HPDE6-E6E7 (cell line): ENCODE measurements at regions not wholly inside any gene's neighbourhood (a gene's known extent, or its start where the extent isn't known, plus 50 kb on each side); places are given as distances from the start of the nearest gene placed in this dataset.

Experiments
- DNase-seq: peaks from one replicate; pipeline ENCODE4 v3.0.0; 2011; ENCODE audit warnings: missing footprints; ENCODE audit errors: extremely low spot score

GRCh38 chr19:28884786-28885476, 328.0 kb downstream of the UQCRFS1 start:
- no peak for DNase-seq

DNA sequence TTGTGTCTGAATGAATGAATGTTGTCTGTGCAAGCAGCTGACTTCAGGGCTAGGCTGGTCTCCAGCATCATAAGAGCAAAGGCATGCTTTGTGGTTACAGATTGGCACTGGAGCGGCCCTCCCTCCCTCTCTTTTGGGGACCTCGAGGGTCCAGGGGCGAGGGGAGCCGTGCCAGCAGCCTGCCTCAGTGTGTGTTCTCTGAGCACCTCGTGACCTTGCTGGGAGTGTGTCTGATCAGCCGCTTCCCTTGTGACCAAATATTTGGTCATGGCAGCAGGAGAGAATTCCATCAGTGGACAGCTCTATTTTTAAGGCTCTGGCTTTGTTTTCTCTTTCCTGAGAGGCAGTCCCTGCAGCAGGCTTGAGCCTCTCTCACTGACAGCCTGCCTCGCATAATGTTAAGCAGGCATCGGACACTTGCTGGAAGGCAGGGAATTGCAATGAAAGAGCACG, 329.7 kb downstream of the UQCRFS1 start:
- no peak for DNase-seq

- no peak for DNase-seq
These were observed 330.1 kb downstream of the UQCRFS1 start for GRCh38 chr19:28882818-28883217.

DNA sequence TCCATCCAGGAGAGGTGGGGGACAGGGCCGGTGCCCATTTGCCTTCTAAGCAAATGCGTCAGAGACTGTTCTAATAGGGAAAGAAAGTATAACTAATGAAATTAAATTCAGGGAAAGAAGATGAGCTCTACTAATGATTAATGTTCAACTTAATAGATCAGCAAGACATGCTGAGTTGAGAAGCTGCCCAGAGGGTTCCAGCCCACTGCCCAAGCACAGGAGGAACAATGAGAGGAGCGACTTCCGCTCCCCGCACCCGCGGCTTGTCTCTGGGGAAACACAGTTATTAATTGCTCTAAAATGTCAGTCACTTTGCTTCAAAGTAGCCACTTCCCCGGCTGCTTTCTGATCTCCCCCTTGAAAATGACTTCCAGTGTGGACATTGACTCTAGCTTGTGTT, 331.3 kb downstream of the UQCRFS1 start:
- DNase-seq, result no peak

DNA sequence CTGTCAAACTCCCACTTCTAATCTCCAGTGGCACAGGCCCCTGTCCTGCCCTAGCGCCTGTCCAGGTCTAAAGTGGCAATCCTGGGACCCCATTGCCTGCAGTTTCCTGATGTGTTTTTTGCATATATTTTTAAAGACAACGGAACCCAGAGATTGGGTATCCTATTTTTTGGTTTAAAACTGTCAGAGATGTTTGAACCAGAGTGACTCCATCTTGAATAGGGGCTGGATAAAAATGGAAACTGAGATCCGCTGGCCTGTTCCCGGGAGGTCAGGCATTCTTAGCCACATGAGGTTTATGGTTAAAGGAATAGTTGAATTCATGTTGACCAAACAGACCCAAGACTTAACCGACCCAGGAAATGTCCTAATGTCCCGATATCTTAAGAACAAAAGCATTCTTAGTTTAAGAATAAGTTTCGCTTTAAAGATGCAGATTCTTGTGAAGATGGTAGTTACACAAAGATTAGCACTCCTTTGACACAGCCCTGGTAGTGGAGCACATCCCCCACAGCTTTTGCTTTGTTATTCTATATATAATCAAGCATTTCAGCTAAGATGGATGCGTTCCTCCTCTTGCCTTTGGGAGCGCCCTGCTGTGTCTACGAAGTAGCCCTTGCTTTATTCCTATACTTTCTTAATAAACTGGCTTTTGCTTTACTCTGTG, 332.1 kb downstream of the UQCRFS1 start:
- DNase-seq, result no peak

DNA sequence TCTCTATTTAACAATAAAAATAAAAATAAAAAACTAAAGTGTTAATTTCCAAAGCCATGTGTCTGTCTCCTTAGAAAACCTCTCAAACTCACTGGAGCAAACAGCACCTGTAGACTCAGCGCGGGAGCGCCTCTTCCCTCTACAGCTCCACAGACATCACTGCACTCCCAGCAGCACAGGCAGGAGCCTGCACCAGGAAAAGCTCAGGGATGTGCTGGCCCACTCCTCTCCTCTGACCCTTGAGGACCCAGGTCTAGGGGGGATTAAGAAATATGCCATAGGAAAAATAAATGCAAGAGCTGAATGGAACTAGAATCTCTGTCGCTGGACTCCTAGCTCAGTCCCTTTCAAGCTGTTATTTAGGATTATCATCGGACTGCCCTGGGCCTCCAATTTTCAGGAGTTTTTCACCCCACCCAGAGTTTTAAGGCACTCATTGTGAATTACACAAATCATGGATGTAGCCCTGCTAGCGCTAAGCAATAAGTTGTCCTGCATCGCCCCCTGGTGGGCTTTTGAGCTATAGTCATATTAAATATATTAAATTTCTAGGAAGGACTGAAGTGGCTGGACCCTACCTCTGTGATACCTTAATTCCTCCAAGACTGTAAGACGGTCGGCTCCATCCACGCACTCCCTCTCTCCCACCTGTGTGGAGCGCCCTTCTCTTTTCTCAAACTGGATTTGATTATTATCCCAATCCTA, 333.9 kb downstream of the UQCRFS1 start:
- no peak for DNase-seq

GRCh38 chr19:28876609-28877123, 336.3 kb downstream of the UQCRFS1 start:
- no peak for DNase-seq

DNA sequence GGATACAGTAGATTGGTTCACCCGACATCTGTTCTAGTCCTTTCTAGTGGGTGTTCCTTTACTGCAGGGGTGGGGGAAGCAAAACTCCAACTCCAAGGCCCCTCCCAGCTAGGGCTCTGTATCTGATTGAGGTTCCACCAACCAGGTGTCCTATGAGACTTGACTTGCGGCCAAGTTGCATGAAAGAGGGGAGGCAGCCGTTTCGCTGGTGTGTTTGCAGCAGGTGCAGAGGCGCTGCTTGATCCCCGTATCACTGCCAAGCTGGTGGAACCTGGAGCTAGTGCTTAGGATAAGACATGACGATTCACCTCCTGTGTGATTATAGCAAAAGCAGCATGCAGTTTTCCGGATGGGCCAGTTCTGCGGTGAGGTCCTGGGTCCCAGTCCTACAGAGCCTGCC, 338.2 kb downstream of the UQCRFS1 start:
- DNase-seq, result no peak

DNA sequence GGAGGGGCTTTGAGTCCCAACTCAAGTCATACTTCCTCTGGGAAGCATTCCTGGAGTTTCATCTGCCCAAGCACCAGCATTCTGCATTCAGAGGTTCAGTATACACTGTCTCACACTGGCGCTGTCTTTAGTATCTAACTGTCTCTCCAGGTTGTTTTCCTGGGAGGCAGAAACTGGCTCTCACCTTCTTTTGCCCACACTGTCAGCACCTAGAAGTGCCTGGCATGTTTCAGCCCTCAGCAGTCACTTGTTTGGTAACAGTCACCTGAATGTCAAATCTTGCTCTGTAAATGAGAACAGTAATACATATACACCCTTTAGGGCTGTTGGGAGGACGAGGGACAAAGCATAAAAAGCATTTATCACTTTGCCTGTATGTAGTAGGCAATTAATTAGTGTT, 339.6 kb downstream of the UQCRFS1 start:
- no peak for DNase-seq

GRCh38 chr19:28871099-28871725, 341.7 kb downstream of the UQCRFS1 start:
- no peak for DNase-seq

DNA sequence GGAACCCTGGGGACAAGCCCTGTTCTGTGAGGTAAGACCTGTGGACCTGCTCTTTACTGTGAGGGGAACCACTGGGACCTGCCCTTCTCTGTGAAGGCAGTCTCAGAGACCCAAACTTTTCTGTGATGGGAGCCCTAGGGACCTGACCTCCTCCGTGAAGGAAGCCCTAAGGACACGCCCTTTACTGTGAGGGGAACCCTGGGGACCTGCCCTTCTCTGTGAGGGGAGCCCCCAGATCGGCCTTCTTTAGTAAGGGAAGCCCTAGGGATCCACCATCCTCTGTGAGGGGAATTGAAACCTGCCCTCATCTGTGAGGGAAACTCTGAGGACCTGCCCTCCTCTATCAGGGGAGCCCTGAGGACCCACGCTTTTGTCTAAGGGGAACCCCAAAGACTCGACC, 343.5 kb downstream of the UQCRFS1 start:
- no peak for DNase-seq

- DNase-seq, result no peak
These were observed 344.1 kb downstream of the UQCRFS1 start for GRCh38 chr19:28868836-28869235.

GRCh38 chr19:28867978-28868377, 345.0 kb downstream of the UQCRFS1 start:
- no peak for DNase-seq

DNA sequence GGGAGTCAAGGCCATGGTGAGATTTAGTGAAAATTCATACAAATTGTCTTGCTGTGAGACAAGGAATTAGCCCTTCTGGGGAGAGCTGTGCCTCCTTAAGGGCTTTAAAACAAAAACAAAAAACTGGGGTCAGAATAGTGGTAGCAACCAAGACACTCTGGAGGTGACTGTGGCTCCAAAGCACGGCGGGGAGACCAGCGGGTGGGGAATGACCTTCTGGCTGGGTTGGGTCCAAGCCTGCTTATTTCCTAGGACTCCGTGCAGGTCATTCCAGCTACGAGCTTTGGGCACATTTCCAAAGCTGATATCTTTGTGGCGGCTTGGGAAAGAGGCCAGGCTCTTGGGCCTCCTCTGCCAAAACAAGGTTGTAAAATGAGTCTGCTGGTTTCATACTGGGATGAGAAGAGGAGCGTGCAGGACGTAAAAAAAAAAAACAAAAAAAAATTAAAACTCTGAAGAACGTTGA, 348.3 kb downstream of the UQCRFS1 start:
- DNase-seq, result no peak

DNA sequence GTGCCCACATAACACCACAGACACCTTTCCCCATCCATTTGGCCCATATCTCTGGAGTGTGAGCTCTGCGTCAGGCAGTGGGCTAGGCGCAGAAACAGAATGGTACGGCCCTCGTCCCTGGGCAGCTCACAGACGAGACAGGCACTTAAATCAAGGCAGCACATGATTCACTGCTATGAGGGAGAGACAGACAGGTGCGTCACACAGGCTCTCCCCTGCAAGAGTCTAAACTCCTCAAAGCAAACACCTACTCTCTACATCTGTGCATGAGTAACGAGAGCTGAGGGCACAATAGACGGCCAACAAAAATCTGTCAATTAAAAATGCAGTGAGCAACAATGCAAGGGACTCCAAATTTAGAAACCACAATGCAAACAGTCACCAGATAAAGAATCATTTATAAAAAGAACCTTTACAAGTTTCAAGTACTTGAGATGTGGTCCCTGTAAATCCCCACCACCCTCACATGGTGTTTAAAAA, 348.9 kb downstream of the UQCRFS1 start:
- DNase-seq, result no peak

GRCh38 chr19:28862238-28862637, 350.7 kb downstream of the UQCRFS1 start:
- DNase-seq, result no peak

DNA sequence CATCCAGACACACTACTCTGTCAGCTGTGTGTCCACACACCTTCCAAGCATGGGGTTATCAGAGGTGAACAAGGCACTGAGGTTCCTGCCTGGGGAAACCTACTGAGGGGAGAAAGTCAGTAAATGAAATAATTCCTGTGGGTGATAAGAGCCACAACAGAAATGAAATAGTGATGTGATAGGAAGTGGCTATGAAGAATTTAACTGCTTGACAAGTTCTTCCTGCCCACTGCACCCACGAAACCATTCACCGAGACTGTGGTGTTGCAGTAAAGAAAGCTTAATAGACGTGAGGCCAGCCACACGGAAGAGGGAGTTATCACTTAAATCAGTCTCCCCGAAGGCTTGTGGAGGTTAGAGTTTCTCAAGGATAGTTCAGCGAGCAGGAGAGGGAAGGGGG, 353.1 kb downstream of the UQCRFS1 start:
- no peak for DNase-seq

- DNase-seq, result no peak
These were observed 354.0 kb downstream of the UQCRFS1 start for GRCh38 chr19:28858933-28859332.

GRCh38 chr19:28857967-28858366, 355.0 kb downstream of the UQCRFS1 start:
- no peak for DNase-seq

GRCh38 chr19:28855216-28855615, 357.7 kb downstream of the UQCRFS1 start:
- no peak for DNase-seq

DNA sequence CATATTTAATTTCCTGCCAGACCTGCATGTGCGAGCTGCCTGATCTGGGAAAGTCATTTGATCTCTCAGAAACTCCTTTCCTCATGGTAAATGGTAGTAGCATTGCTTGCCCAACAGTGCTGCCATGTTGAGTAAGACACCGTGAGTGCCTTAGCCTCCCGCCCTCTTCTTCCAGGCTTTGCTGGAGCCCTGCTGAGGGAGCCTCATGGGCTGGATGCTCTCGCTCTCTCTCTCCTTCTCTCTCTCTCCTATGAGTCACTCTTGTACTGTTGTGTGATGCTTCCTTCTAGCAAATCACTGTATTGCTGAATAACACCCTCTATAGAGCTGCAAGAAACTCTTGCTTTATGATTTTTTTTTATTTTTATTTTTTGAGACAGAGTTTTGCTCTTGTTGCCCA, 365.5 kb downstream of the UQCRFS1 start:
- DNase-seq, result no peak
